ENCODE measurements at regions not wholly inside any gene's neighbourhood (a gene's known extent, or its start where the extent isn't known, plus 50 kb on each side); places are given as distances from the start of the nearest gene placed in this dataset.

- Histone ChIP-seq H3K27ac (ENCODE audit: low read depth in 2 of 2, low read length in 1 of 2) (no peak overlapping the region), H3K27me3 (ENCODE audit: control insufficient read depth in 1 of 2, insufficient read depth in 2 of 2, low read length in 2 of 2) (no peaks in the 10 kb centered on the region), H3K4me1 (ENCODE audit: control insufficient read depth in 2 of 2, insufficient read depth in 2 of 2, low read length in 1 of 2) (no peaks in the 10 kb centered on the region), H3K36me3 (ENCODE audit: control insufficient read depth in 2 of 2, insufficient read depth in 2 of 2, low read length in 1 of 2) (no peaks in the 10 kb centered on the region), H3K4me3 (ENCODE audit: low read depth in 1 of 2, low read length in 2 of 2) (no peak overlapping the region), H3K9me3 (ENCODE audit: control insufficient read depth in 2 of 2, insufficient read depth in 1 of 2, low read depth in 1 of 2, low read length in 1 of 2) (peaks cover 0 to 6% of the 10 kb centered on the region in 2 donors)
- 63 to 64% methylated on average over 5 of the region's 5 CpGs for WGBS, 2 donors
Measured at GRCh38 chr21:36567216-36567885, 87.4 kb upstream of the CLDN14 start.

- Histone ChIP-seq H3K4me3 (ENCODE audit: low read depth in 1 of 2, low read length in 2 of 2) (no peak overlapping the region), H3K27ac (ENCODE audit: low read depth in 2 of 2, low read length in 1 of 2) (no peak overlapping the region), H3K4me1 (ENCODE audit: control insufficient read depth in 2 of 2, insufficient read depth in 2 of 2, low read length in 1 of 2) (no peaks in the 10 kb centered on the region), H3K27me3 (ENCODE audit: control insufficient read depth in 1 of 2, insufficient read depth in 2 of 2, low read length in 2 of 2) (no peaks in the 10 kb centered on the region), H3K9me3 (ENCODE audit: control insufficient read depth in 2 of 2, insufficient read depth in 1 of 2, low read depth in 1 of 2, low read length in 1 of 2) (peaks cover 0 to 6% of the 10 kb centered on the region in 2 donors), H3K36me3 (ENCODE audit: control insufficient read depth in 2 of 2, insufficient read depth in 2 of 2, low read length in 1 of 2) (no peaks in the 10 kb centered on the region)
- WGBS, 2 donors, result 93 to 96% methylated on average over 6 of the region's 6 CpGs
Measured at GRCh38 chr21:36569511-36569910, 89.6 kb upstream of the CLDN14 start.

GRCh38 chr21:36571556-36571955, 91.6 kb upstream of the CLDN14 start:
- Histone ChIP-seq H3K4me1 (ENCODE audit: control insufficient read depth in 2 of 2, insufficient read depth in 2 of 2, low read length in 1 of 2) (no peaks in the 10 kb centered on the region), H3K36me3 (ENCODE audit: control insufficient read depth in 2 of 2, insufficient read depth in 2 of 2, low read length in 1 of 2) (no peaks in the 10 kb centered on the region), H3K27ac (ENCODE audit: low read depth in 2 of 2, low read length in 1 of 2) (no peak overlapping the region), H3K27me3 (ENCODE audit: control insufficient read depth in 1 of 2, insufficient read depth in 2 of 2, low read length in 2 of 2) (no peaks in the 10 kb centered on the region), H3K4me3 (ENCODE audit: low read depth in 1 of 2, low read length in 2 of 2) (no peak overlapping the region), H3K9me3 (ENCODE audit: control insufficient read depth in 2 of 2, insufficient read depth in 1 of 2, low read depth in 1 of 2, low read length in 1 of 2) (no peaks in the 10 kb centered on the region)
- 51 to 54% methylated on average over 10 of the region's 10 CpGs for WGBS, 2 donors

- 83 to 89% methylated on average over 7 of the region's 7 CpGs for WGBS, 2 donors
- Histone ChIP-seq H3K36me3 (ENCODE audit: control insufficient read depth in 2 of 2, insufficient read depth in 2 of 2, low read length in 1 of 2) (no peaks in the 10 kb centered on the region), H3K4me1 (ENCODE audit: control insufficient read depth in 2 of 2, insufficient read depth in 2 of 2, low read length in 1 of 2) (no peaks in the 10 kb centered on the region), H3K4me3 (ENCODE audit: low read depth in 1 of 2, low read length in 2 of 2) (no peak overlapping the region), H3K27ac (ENCODE audit: low read depth in 2 of 2, low read length in 1 of 2) (no peak overlapping the region), H3K27me3 (ENCODE audit: control insufficient read depth in 1 of 2, insufficient read depth in 2 of 2, low read length in 2 of 2) (no peaks in the 10 kb centered on the region), H3K9me3 (ENCODE audit: control insufficient read depth in 2 of 2, insufficient read depth in 1 of 2, low read depth in 1 of 2, low read length in 1 of 2) (no peaks in the 10 kb centered on the region)
Measured at GRCh38 chr21:36572039-36572438, 92.1 kb upstream of the CLDN14 start.

GRCh38 chr21:36575306-36575705, 95.4 kb upstream of the CLDN14 start:
- Histone ChIP-seq H3K27me3 (ENCODE audit: control insufficient read depth in 1 of 2, insufficient read depth in 2 of 2, low read length in 2 of 2) (no peaks in the 10 kb centered on the region), H3K9me3 (ENCODE audit: control insufficient read depth in 2 of 2, insufficient read depth in 1 of 2, low read depth in 1 of 2, low read length in 1 of 2) (no peaks in the 10 kb centered on the region), H3K4me3 (ENCODE audit: low read depth in 1 of 2, low read length in 2 of 2) (no peak overlapping the region), H3K27ac (ENCODE audit: low read depth in 2 of 2, low read length in 1 of 2) (no peak overlapping the region), H3K36me3 (ENCODE audit: control insufficient read depth in 2 of 2, insufficient read depth in 2 of 2, low read length in 1 of 2) (no peaks in the 10 kb centered on the region), H3K4me1 (ENCODE audit: control insufficient read depth in 2 of 2, insufficient read depth in 2 of 2, low read length in 1 of 2) (no peaks in the 10 kb centered on the region)
- WGBS, 2 donors, result 86 to 87% methylated on average over 3 of the region's 3 CpGs

GRCh38 chr21:36576441-36576840, 96.5 kb upstream of the CLDN14 start:
- Histone ChIP-seq H3K27me3 (ENCODE audit: control insufficient read depth in 1 of 2, insufficient read depth in 2 of 2, low read length in 2 of 2) (no peaks in the 10 kb centered on the region), H3K36me3 (ENCODE audit: control insufficient read depth in 2 of 2, insufficient read depth in 2 of 2, low read length in 1 of 2) (no peaks in the 10 kb centered on the region), H3K9me3 (ENCODE audit: control insufficient read depth in 2 of 2, insufficient read depth in 1 of 2, low read depth in 1 of 2, low read length in 1 of 2) (no peaks in the 10 kb centered on the region), H3K4me1 (ENCODE audit: control insufficient read depth in 2 of 2, insufficient read depth in 2 of 2, low read length in 1 of 2) (no peaks in the 10 kb centered on the region), H3K4me3 (ENCODE audit: low read depth in 1 of 2, low read length in 2 of 2) (no peak overlapping the region), H3K27ac (ENCODE audit: low read depth in 2 of 2, low read length in 1 of 2) (no peak overlapping the region)
- 86 to 91% methylated on average over 9 of the region's 9 CpGs for WGBS, 2 donors

- H3K4me1 ChIP-seq (ENCODE audit: control insufficient read depth in 2 of 2, insufficient read depth in 2 of 2, low read length in 1 of 2), result no peaks in the 10 kb centered on the region
- no peak overlapping the region for H3K4me3 ChIP-seq (ENCODE audit: low read depth in 1 of 2, low read length in 2 of 2)
- H3K36me3 ChIP-seq (ENCODE audit: control insufficient read depth in 2 of 2, insufficient read depth in 2 of 2, low read length in 1 of 2), result no peaks in the 10 kb centered on the region
- H3K27ac ChIP-seq (ENCODE audit: low read depth in 2 of 2, low read length in 1 of 2), result no peak overlapping the region
- H3K9me3 ChIP-seq (ENCODE audit: control insufficient read depth in 2 of 2, insufficient read depth in 1 of 2, low read depth in 1 of 2, low read length in 1 of 2), result no peaks in the 10 kb centered on the region
- no peaks in the 10 kb centered on the region for H3K27me3 ChIP-seq (ENCODE audit: control insufficient read depth in 1 of 2, insufficient read depth in 2 of 2, low read length in 2 of 2)
- WGBS, 2 donors, result 88 to 89% methylated on average over 1 of the region's 1 CpG
Measured at GRCh38 chr21:36579898-36580297, 100.0 kb upstream of the CLDN14 start.

GRCh38 chr21:36582271-36582670, 102.3 kb upstream of the CLDN14 start:
- no peaks in the 10 kb centered on the region for H3K36me3 ChIP-seq (ENCODE audit: control insufficient read depth in 2 of 2, insufficient read depth in 2 of 2, low read length in 1 of 2)
- H3K4me1 ChIP-seq (ENCODE audit: control insufficient read depth in 2 of 2, insufficient read depth in 2 of 2, low read length in 1 of 2), result no peaks in the 10 kb centered on the region
- WGBS, 2 donors, result 68 to 77% methylated on average over 6 of the region's 6 CpGs
- no peak overlapping the region for H3K4me3 ChIP-seq (ENCODE audit: low read depth in 1 of 2, low read length in 2 of 2)
- H3K27me3 ChIP-seq (ENCODE audit: control insufficient read depth in 1 of 2, insufficient read depth in 2 of 2, low read length in 2 of 2), result no peaks in the 10 kb centered on the region
- H3K27ac ChIP-seq (ENCODE audit: low read depth in 2 of 2, low read length in 1 of 2), result no peak overlapping the region
- no peaks in the 10 kb centered on the region for H3K9me3 ChIP-seq (ENCODE audit: control insufficient read depth in 2 of 2, insufficient read depth in 1 of 2, low read depth in 1 of 2, low read length in 1 of 2)

GRCh38 chr21:36583591-36583990, 103.7 kb upstream of the CLDN14 start:
- no peaks in the 10 kb centered on the region for H3K9me3 ChIP-seq (ENCODE audit: control insufficient read depth in 2 of 2, insufficient read depth in 1 of 2, low read depth in 1 of 2, low read length in 1 of 2)
- H3K36me3 ChIP-seq (ENCODE audit: control insufficient read depth in 2 of 2, insufficient read depth in 2 of 2, low read length in 1 of 2), result no peaks in the 10 kb centered on the region
- H3K27me3 ChIP-seq (ENCODE audit: control insufficient read depth in 1 of 2, insufficient read depth in 2 of 2, low read length in 2 of 2), result no peaks in the 10 kb centered on the region
- H3K4me1 ChIP-seq (ENCODE audit: control insufficient read depth in 2 of 2, insufficient read depth in 2 of 2, low read length in 1 of 2), result no peaks in the 10 kb centered on the region
- H3K27ac ChIP-seq (ENCODE audit: low read depth in 2 of 2, low read length in 1 of 2), result no peak overlapping the region
- 43 to 54% methylated on average over 5 of the region's 5 CpGs for WGBS, 2 donors
- H3K4me3 ChIP-seq (ENCODE audit: low read depth in 1 of 2, low read length in 2 of 2), result no peak overlapping the region

All from esophagus (tissue), 2 donors.